ENCODE measurements at regions not wholly inside any gene's neighbourhood (a gene's known extent, or its start where the extent isn't known, plus 50 kb on each side); places are given as distances from the start of the nearest gene placed in this dataset.

- H3K36me3 ChIP-seq (ENCODE audit: control insufficient read depth, insufficient read depth, low read length): no peaks in the 10 kb centered on the region
- no peak for DNase-seq (ENCODE audit: extremely low read depth, insufficient read length)
- no peak for TF ChIP-seq CTCF (IDR thresholded peaks at IDR 0.05; ENCODE audit: insufficient read depth, low read length, poor library complexity, severe bottlenecking)
- no peaks in the 10 kb centered on the region for H3K27me3 ChIP-seq (replicated peaks; ENCODE audit: control insufficient read depth, insufficient read depth, low read length)
- H3K4me3 ChIP-seq (replicated peaks; ENCODE audit: low read depth, low read length): no peak overlapping the region
Measured at GRCh38 chr13:105971312-105971711, 564.1 kb downstream of the EFNB2 start.

GRCh38 chr13:105969761-105970160 is 565.7 kb downstream of the EFNB2 start:
- H3K27me3 ChIP-seq (replicated peaks; ENCODE audit: control insufficient read depth, insufficient read depth, low read length): no peaks in the 10 kb centered on the region
- no peaks in the 10 kb centered on the region for H3K36me3 ChIP-seq (ENCODE audit: control insufficient read depth, insufficient read depth, low read length)
- no peak for TF ChIP-seq CTCF (IDR thresholded peaks at IDR 0.05; ENCODE audit: insufficient read depth, low read length, poor library complexity, severe bottlenecking)
- no peak overlapping the region for H3K4me3 ChIP-seq (replicated peaks; ENCODE audit: low read depth, low read length)
- no peak for DNase-seq (ENCODE audit: extremely low read depth, insufficient read length)

GRCh38 chr13:105965910-105966309 is 569.6 kb downstream of the EFNB2 start:
- DNase-seq (ENCODE audit: extremely low read depth, insufficient read length): no peak

GRCh38 chr13:105962080-105962479 is 573.4 kb downstream of the EFNB2 start:
- no peak for TF ChIP-seq CTCF (IDR thresholded peaks at IDR 0.05; ENCODE audit: insufficient read depth, low read length, poor library complexity, severe bottlenecking)
- H3K36me3 ChIP-seq (ENCODE audit: control insufficient read depth, insufficient read depth, low read length): no peaks in the 10 kb centered on the region
- DNase-seq (ENCODE audit: extremely low read depth, insufficient read length): no peak
- no peaks in the 10 kb centered on the region for H3K27me3 ChIP-seq (replicated peaks; ENCODE audit: control insufficient read depth, insufficient read depth, low read length)
- no peak overlapping the region for H3K4me3 ChIP-seq (replicated peaks; ENCODE audit: low read depth, low read length)

More at GRCh38 chr13:105965910-105966309, 569.6 kb downstream of the EFNB2 start:
- Histone ChIP-seq H3K36me3 (ENCODE audit: control insufficient read depth, insufficient read depth, low read length) (no peaks in the 10 kb centered on the region), H3K4me3 (replicated peaks; ENCODE audit: low read depth, low read length) (no peak overlapping the region), H3K27me3 (replicated peaks; ENCODE audit: control insufficient read depth, insufficient read depth, low read length) (no peaks in the 10 kb centered on the region)
- no peak for TF ChIP-seq CTCF (IDR thresholded peaks at IDR 0.05; ENCODE audit: insufficient read depth, low read length, poor library complexity, severe bottlenecking)

- H3K36me3 ChIP-seq (ENCODE audit: control insufficient read depth, insufficient read depth, low read length): no peaks in the 10 kb centered on the region
- no peak overlapping the region for H3K4me3 ChIP-seq (replicated peaks; ENCODE audit: low read depth, low read length)
- DNase-seq (ENCODE audit: extremely low read depth, insufficient read length): no peak
- H3K27me3 ChIP-seq (replicated peaks; ENCODE audit: control insufficient read depth, insufficient read depth, low read length): no peaks in the 10 kb centered on the region
- TF ChIP-seq CTCF (IDR thresholded peaks at IDR 0.05; ENCODE audit: insufficient read depth, low read length, poor library complexity, severe bottlenecking): no peak
Measured at GRCh38 chr13:105961438-105961837, 574.0 kb downstream of the EFNB2 start.

DNA sequence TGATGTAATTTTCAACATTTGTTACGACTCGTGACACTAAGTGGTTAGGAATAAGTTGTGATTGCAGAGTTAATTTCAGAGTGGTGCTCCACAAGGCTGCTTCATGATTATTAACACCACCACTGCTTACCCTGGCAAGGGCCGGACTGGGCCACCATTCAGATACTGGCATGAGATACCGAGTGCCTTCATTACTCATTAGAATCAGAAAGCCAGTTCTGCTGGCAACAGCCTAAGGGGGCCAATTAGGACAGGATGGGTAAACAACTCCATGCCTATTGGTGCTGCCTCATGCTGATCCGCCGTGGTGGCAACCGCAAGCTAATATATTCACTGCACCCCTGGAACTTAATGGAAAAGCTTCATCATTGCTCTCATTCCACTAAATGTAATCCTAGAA is 575.1 kb downstream of the EFNB2 start:
- no peaks in the 10 kb centered on the region for H3K27me3 ChIP-seq (replicated peaks; ENCODE audit: control insufficient read depth, insufficient read depth, low read length)
- no peak for DNase-seq (ENCODE audit: extremely low read depth, insufficient read length)
- TF ChIP-seq CTCF (IDR thresholded peaks at IDR 0.05; ENCODE audit: insufficient read depth, low read length, poor library complexity, severe bottlenecking): no peak
- H3K36me3 ChIP-seq (ENCODE audit: control insufficient read depth, insufficient read depth, low read length): no peaks in the 10 kb centered on the region
- H3K4me3 ChIP-seq (replicated peaks; ENCODE audit: low read depth, low read length): no peak overlapping the region
